HG02885 (cell line): ENCODE measurements at regions not wholly inside any gene's neighbourhood (a gene's known extent, or its start where the extent isn't known, plus 50 kb on each side); places are given as distances from the start of the nearest gene placed in this dataset.

ENCODE experiments used
- ATAC-seq: cut with Tn5 transposase; IDR thresholded peaks from one replicate; pipeline ENCODE4 v1.9.1; 2021; ENCODE audit warnings: mild to moderate bottlenecking; ENCODE audit not compliant: unreplicated experiment, poor library complexity

DNA sequence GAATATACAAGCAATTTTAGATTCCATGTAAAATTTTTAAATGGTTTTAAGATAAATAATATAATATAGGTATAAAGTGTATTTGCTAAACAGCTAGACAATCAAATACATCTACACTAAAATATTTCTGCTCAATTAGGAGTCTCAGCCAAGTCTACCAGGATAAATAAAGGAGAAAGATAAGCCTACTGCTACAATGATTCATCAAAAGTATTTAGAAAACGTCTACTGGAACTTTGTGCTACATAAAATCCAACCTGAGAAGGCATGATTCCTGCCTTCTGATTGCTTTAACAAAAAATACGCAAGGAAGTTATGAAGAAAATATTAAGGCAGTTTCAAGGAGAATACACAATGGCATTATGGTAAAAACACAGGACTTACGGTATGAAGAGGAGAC is 570.6 kb downstream of the EFNA5 start:
- ATAC-seq, result no peak

- ATAC-seq, result no peak
Measured at GRCh38 chr5:107099506-107099905, 571.2 kb downstream of the EFNA5 start.

DNA sequence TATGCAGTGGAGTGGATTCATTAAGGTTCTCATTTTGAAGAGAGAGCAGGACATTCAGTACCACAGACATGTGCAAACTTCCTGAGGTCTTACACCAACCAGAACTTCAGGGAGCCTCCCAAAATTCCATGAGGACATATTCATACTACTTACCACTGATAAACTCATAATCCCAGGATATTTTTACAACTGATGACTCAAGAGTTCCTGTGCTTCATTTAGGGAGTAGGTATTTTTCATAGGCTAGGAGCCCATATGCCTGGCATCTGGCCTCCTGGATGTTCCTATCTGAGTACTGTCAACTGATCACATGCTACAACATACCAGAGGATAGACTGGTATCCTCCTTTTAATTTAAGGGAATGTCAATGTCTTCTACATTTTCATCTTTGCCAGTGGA is 578.0 kb downstream of the EFNA5 start:
- no peak for ATAC-seq

GRCh38 chr5:107090506-107090905 is 580.2 kb downstream of the EFNA5 start:
- no peak for ATAC-seq

- no peak for ATAC-seq
Measured at GRCh38 chr5:107088907-107089306, 581.8 kb downstream of the EFNA5 start.

- no peak for ATAC-seq
Measured at GRCh38 chr5:107085572-107085971, 585.2 kb downstream of the EFNA5 start.

- no peak for ATAC-seq
Measured at GRCh38 chr5:107074996-107075395, 595.7 kb downstream of the EFNA5 start.

DNA sequence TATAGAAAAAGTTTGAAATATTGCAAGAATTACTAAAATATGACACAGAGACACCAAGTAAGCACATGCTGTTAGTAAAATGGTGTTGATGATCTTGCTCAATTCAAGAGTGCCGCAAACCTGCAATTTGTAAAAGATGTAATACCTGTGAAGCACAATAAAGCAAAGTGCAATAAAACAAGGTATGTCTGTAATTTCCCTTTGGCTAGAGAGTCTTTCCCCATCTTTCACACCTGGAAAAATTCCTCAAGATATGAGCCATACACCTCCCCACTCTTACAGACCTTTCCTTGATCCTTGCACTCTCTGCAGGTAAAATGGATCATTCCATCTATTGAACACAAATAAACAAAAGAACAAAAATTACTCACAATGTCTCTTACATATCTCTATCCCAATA is 597.8 kb downstream of the EFNA5 start:
- no peak for ATAC-seq

GRCh38 chr5:107072440-107072839 is 598.3 kb downstream of the EFNA5 start:
- ATAC-seq, result no peak

- no peak for ATAC-seq
Measured at GRCh38 chr5:107068782-107069181, 602.0 kb downstream of the EFNA5 start.

DNA sequence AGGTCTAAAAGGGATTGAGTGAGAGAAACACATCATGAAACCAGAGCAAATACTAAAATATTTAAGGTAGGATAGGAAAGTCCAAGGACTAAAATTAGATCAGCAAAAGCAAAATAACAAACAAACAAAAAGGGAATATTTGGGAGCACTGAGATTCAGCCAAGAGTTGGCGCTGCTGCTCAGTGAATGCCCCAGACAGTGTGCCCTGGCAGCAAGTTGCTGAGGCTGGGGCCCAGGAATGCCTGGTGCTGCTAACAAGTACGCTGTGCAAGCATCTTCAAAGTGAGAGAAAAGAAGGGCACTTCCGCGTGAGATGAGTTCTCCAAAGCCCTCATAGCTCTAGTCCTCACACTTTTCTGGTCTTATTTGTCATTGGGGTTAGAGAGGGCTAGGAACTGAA is 603.3 kb downstream of the EFNA5 start:
- ATAC-seq, result no peak

DNA sequence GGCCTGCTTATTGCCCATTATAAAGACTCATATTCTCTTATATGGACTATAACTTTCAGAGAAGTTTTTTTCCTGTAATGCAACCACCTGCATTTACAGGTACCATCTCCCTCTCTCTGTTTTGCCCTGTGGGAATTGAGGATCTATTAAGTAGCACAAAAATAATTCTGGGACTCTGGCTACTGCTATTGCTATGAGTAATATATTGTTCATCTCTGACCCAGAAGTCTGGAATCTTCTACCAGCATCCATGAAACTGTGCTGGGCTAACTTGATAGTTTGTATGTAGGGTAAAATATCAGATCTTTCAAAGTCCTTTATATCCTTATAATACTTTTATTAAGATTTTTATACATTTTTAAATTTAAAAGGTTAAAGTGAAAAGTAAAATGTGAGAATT is 607.2 kb downstream of the EFNA5 start:
- no peak for ATAC-seq

- ATAC-seq, result no peak
Measured at GRCh38 chr5:107058803-107059202, 611.9 kb downstream of the EFNA5 start.

GRCh38 chr5:107058235-107058634 is 612.5 kb downstream of the EFNA5 start:
- no peak for ATAC-seq

GRCh38 chr5:107056278-107056677 is 614.5 kb downstream of the EFNA5 start:
- ATAC-seq, result no peak

DNA sequence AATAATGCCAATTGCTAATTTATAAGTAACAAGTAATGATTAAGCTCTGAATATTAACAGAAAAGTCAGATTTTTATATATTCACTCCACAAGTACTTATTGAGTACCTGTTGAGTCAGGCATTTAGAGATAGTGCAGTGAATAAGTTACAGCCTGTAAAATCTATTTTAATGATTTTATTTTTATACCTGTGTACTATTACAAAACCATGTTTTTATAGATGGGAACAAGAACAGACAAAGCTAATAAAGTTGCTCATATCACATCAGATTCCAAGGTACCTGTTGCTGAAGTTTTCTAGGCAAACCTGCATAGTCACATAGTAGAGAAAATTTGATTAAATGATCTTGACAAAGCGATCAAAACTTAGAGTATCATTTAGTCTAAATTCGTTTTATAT is 623.7 kb downstream of the EFNA5 start:
- no peak for ATAC-seq

DNA sequence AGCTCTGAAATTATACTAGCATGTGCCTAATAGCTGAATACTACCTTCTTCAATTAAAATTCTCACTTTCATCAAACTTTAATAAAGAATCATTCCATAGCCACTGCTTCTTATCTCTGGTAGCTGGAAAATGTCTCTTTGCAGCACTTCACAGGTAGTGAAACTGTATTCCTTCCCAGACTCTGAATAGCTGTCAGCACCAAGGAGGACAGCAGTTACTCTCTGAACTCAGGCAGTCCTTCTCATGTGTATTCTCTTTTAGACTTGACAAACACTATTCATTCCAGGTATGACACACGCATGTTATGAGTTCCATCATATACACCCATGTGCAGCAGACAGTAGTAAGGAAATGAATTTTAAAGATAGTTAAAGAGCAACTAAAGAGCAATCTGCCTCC is 627.1 kb downstream of the EFNA5 start:
- no peak for ATAC-seq

GRCh38 chr5:107040907-107041306 is 629.8 kb downstream of the EFNA5 start:
- ATAC-seq, result no peak

- ATAC-seq, result no peak
Measured at GRCh38 chr5:107032629-107033028, 638.1 kb downstream of the EFNA5 start.

GRCh38 chr5:107028938-107029337 is 641.8 kb downstream of the EFNA5 start:
- no peak for ATAC-seq

DNA sequence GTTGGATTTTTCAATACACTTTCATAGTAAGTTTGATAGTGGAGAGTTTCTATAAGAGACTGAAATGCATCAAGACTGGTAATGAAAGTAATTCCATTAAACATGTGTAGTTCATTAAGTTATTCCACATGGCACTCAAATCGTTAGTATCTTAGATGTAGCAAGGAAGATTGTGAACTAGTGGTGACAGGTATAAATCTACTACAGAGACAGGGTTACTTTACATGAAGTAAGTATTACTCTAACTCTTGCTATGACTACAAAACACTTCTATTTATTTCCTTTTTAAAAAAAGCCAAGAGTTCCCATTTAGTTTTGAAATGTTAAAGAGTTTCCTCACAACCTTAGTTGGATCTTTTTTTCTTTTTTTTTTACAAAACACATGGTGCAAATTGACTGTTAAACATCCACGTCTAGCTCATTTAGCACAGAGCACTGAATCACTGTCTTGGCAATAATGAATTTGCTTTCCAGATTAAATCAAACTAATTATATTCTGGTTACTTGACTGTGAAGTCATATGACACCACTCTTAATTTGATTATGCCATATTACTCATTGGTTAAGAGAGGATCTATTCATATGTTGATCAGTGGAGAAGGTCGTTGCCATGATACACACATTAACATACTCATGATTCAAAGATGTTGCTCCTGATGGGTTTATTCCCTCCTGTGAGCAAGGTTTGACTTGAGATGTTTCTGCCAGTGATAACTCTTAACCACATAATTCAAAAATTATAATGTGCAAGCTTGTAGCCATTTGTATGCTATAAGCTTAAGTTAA is 644.8 kb downstream of the EFNA5 start:
- ATAC-seq, result no peak

DNA sequence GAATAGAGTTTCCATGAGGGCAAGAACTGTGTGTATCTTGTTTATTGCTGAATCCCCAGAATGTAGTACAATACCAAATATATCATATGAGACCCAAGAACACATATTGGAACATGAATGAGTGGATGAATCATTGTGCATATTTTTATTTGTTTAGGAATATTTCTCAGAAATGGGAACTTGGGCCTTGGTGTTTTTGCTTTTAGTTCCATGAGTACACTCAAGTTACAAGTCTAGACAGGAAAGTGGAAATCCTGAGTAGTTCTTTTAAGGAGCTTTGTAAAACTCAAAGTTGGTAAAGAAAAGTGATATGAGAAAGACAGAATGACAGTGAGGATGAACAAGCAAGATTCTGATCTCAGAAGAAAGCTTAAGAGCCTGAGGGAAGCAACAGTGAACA is 647.0 kb downstream of the EFNA5 start:
- ATAC-seq, result no peak

DNA sequence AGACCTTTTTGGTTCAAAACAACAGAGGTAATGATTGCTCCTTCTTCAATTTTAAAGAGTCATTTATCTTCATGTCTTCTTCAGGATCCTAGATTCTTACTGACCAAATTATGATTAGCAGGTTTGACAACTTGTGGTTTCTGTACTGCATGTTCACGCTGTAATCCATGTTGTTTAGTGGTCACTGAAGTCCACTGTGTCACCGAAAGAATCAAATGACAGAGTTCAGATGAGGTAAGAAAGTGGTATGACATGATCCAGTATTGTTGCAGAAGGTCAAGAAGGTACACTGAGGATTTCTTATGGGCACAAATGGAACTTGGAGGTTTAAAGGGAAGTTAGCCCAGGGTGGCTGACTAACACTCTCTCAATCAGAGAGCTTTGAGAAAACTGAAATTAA is 649.2 kb downstream of the EFNA5 start:
- no peak for ATAC-seq
